ENCODE measurements at regions not wholly inside any gene's neighbourhood (a gene's known extent, or its start where the extent isn't known, plus 50 kb on each side); places are given as distances from the start of the nearest gene placed in this dataset.

DNA sequence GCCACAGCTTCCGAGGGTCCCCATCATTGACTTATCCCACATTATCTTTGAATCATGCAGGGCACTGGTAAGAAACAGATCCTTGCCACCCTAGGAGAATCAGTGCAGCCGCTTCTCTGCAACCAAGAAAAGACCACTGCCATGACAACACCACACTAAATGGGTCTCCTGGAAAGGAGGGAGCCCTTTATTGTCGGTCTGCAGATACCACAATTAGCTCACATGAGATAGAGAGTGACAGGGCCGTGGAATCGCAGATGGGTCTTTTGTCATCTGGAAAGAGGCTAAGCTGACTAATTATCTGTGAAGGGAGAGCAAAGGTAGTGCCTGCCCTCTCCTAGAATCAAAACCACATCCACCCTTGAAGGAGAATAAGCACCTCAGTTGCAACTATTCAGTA lies 178.3 kb upstream of the MYO16 start:
- no peak overlapping the region for H3K27ac ChIP-seq (ENCODE audit: low read length)
- no peak overlapping the region for H3K4me3 ChIP-seq (ENCODE audit: low read length)
- no peak for ATAC-seq
- no peak overlapping the region for H3K4me2 ChIP-seq (ENCODE audit: low read length)
- no peaks in the 10 kb centered on the region for H4K20me1 ChIP-seq (ENCODE audit: low read length)
- DNase-seq = no peak
- no peak overlapping the region for H3K9ac ChIP-seq (ENCODE audit: low read length)
- ChIA-PET CTCF (no interaction called here), POLR2A (ENCODE audit: unreplicated experiment) (no interaction called here)
- no peaks in the 10 kb centered on the region for H3F3A ChIP-seq (ENCODE audit: low read length, unreplicated experiment)
- no peaks in the 10 kb centered on the region for H3K4me1 ChIP-seq (ENCODE audit: insufficient read depth, low read length)
- 0 out of 2 replicates have a peak, but pooled peaks cover 21% of the 10 kb centered on the region for H3K27me3 ChIP-seq (ENCODE audit: low read length)
- intact Hi-C loops (cut with micrococcal nuclease) = no loop called here
- no peaks in the 10 kb centered on the region for H3K36me3 ChIP-seq (ENCODE audit: low read depth, low read length)
- no peaks in the 10 kb centered on the region for H3K79me2 ChIP-seq (ENCODE audit: low read length)
- no peaks in the 10 kb centered on the region for H3K9me2 ChIP-seq (replicated peaks; ENCODE audit: low read length)
- TF ChIP-seq EZH2phosphoT487 (IDR thresholded peaks at IDR 0.05; ENCODE audit: borderline replicate concordance, low read length) (no peak), EZH2 (IDR thresholded peaks at IDR 0.05; ENCODE audit: low read length, unreplicated experiment) (no peak)
- TF ChIP-seq, protein P1, sequence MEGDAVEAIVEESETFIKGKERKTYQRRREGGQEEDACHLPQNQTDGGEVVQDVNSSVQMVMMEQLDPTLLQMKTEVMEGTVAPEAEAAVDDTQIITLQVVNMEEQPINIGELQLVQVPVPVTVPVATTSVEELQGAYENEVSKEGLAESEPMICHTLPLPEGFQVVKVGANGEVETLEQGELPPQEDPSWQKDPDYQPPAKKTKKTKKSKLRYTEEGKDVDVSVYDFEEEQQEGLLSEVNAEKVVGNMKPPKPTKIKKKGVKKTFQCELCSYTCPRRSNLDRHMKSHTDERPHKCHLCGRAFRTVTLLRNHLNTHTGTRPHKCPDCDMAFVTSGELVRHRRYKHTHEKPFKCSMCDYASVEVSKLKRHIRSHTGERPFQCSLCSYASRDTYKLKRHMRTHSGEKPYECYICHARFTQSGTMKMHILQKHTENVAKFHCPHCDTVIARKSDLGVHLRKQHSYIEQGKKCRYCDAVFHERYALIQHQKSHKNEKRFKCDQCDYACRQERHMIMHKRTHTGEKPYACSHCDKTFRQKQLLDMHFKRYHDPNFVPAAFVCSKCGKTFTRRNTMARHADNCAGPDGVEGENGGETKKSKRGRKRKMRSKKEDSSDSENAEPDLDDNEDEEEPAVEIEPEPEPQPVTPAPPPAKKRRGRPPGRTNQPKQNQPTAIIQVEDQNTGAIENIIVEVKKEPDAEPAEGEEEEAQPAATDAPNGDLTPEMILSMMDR (conservative IDR thresholded peaks at IDR 0.05; ENCODE audit: low read depth, low read length) = no peak
- BruUV-seq (replicated peaks) = no TSS peak
- H3K9me3 ChIP-seq (ENCODE audit: low read length) = no peaks in the 10 kb centered on the region
- H2AFZ ChIP-seq (ENCODE audit: low read length) = no peak overlapping the region

DNA sequence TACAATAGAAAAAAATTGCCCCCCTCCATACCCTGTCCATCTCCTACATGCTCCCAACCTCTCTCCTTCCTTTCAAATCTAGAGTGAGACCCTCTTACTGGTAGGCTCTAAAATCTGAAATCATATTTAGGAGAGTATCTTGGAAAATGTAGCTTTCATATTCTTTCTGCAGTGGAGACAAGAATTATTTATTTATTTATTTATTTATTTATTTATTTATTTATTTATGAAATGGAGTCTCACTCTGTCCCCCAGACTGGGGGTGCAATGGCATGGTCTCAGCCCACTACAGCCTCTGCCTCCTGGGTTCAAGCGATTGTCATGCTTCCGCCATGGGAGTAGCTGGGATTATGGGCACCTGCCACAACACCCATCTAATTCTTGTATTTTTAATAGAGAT lies 174.1 kb upstream of the MYO16 start:
- H4K20me1 ChIP-seq (ENCODE audit: low read length) = no peaks in the 10 kb centered on the region
- no TSS peak for BruUV-seq (replicated peaks)
- no peak overlapping the region for H3K4me3 ChIP-seq (ENCODE audit: low read length)
- no peaks in the 10 kb centered on the region for H3K4me1 ChIP-seq (ENCODE audit: insufficient read depth, low read length)
- H3K27me3 ChIP-seq (ENCODE audit: low read length) = 0 out of 2 replicates have a peak, but pooled peaks cover 15% of the 10 kb centered on the region
- ChIA-PET POLR2A (ENCODE audit: unreplicated experiment) (no interaction called here), CTCF (no interaction called here)
- H3K9ac ChIP-seq (ENCODE audit: low read length) = no peak overlapping the region
- DNase-seq (no peak), ATAC-seq (no peak)
- intact Hi-C loops (cut with micrococcal nuclease) = no loop called here
- no peaks in the 10 kb centered on the region for H3K79me2 ChIP-seq (ENCODE audit: low read length)
- no peaks in the 10 kb centered on the region for H3F3A ChIP-seq (ENCODE audit: low read length, unreplicated experiment)
- no peak overlapping the region for H3K27ac ChIP-seq (ENCODE audit: low read length)
- TF ChIP-seq EZH2phosphoT487 (IDR thresholded peaks at IDR 0.05; ENCODE audit: borderline replicate concordance, low read length) (no peak), EZH2 (IDR thresholded peaks at IDR 0.05; ENCODE audit: low read length, unreplicated experiment) (no peak)
- no peaks in the 10 kb centered on the region for H3K36me3 ChIP-seq (ENCODE audit: low read depth, low read length)
- H3K4me2 ChIP-seq (ENCODE audit: low read length) = no peak overlapping the region
- no peaks in the 10 kb centered on the region for H3K9me2 ChIP-seq (replicated peaks; ENCODE audit: low read length)
- no peak overlapping the region for H2AFZ ChIP-seq (ENCODE audit: low read length)
- H3K9me3 ChIP-seq (ENCODE audit: low read length) = no peaks in the 10 kb centered on the region

DNA sequence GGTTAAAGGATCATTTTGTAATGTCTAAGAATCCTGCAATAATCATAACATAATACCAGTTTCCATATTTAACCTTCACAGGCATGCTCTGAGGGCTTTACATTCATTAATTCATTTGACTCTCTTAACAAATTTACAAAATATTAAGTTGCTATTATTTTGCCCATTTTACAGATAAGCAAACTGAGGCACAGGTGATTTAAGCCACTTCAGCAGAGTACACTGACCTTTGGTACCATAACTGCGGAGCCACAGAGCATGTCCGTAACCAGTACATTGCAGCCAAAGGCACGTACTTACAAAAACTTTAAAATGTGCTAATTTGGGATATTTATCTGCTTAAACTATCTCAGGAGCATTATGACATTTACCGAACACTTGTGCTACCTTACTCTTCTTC lies 169.4 kb upstream of the MYO16 start:
- ChIA-PET CTCF (no interaction called here), POLR2A (ENCODE audit: unreplicated experiment) (no interaction called here)
- no TSS peak for BruUV-seq (replicated peaks)
- no peak overlapping the region for H3K4me3 ChIP-seq (ENCODE audit: low read length)
- H3K4me2 ChIP-seq (ENCODE audit: low read length) = no peak overlapping the region
- H3K27ac ChIP-seq (ENCODE audit: low read length) = no peak overlapping the region
- H3K36me3 ChIP-seq (ENCODE audit: low read depth, low read length) = no peaks in the 10 kb centered on the region
- no peak overlapping the region for H2AFZ ChIP-seq (ENCODE audit: low read length)
- ATAC-seq = no peak
- H3K4me1 ChIP-seq (ENCODE audit: insufficient read depth, low read length) = no peaks in the 10 kb centered on the region
- no peaks in the 10 kb centered on the region for H3K9me3 ChIP-seq (ENCODE audit: low read length)
- no peaks in the 10 kb centered on the region for H4K20me1 ChIP-seq (ENCODE audit: low read length)
- no peaks in the 10 kb centered on the region for H3K79me2 ChIP-seq (ENCODE audit: low read length)
- no peaks in the 10 kb centered on the region for H3K9me2 ChIP-seq (replicated peaks; ENCODE audit: low read length)
- intact Hi-C loops (cut with micrococcal nuclease) = no loop called here
- no peaks in the 10 kb centered on the region for H3F3A ChIP-seq (ENCODE audit: low read length, unreplicated experiment)
- H3K9ac ChIP-seq (ENCODE audit: low read length) = no peak overlapping the region
- no peak for DNase-seq
- TF ChIP-seq EZH2 (IDR thresholded peaks at IDR 0.05; ENCODE audit: low read length, unreplicated experiment) = no peak
- TF ChIP-seq, protein P1 (conservative IDR thresholded peaks at IDR 0.05; ENCODE audit: low read depth, low read length) = no peak
- TF ChIP-seq EZH2phosphoT487 (IDR thresholded peaks at IDR 0.05; ENCODE audit: borderline replicate concordance, low read length) = no peak
- no peaks in the 10 kb centered on the region for H3K27me3 ChIP-seq (ENCODE audit: low read length)
